HAP-1 (cell line): ENCODE measurements at regions not wholly inside any gene's neighbourhood (a gene's known extent, or its start where the extent isn't known, plus 50 kb on each side); places are given as distances from the start of the nearest gene placed in this dataset.

Experiments used
- DNase-seq, 2 experiments: peaks; one replicate each; pipeline ENCODE4 v3.0.0-alpha.2; 2016 to 2020; ENCODE audit warnings: low spot score in 2 of 2
- H3K27me3 ChIP-seq: fragments of 250-450 bp; sonication (Bioruptor Pico); 2 replicates; pipeline ENCODE4 v1.5.1; 2020; ENCODE audit warnings: low read depth, mild to moderate bottlenecking, moderate library complexity
- H3K36me3 ChIP-seq: fragments of 250-450 bp; sonication (Bioruptor Pico); replicated peaks from 2 replicates; pipeline ENCODE4 v1.5.1; 2020; ENCODE audit warnings: mild to moderate bottlenecking
- H3K4me1 ChIP-seq: fragments of 250-450 bp; sonication (Bioruptor Pico); 2 replicates; pipeline ENCODE4 v1.5.1; 2020; ENCODE audit warnings: mild to moderate bottlenecking
- H3K4me3 ChIP-seq: fragments of 250-450 bp; sonication (Bioruptor Pico); 2 replicates; pipeline ENCODE4 v1.5.1; 2020; ENCODE audit warnings: mild to moderate bottlenecking, moderate library complexity
- H3K9me3 ChIP-seq: fragments of 250-450 bp; sonication (Bioruptor Pico); 2 replicates; pipeline ENCODE4 v1.5.1; 2020; ENCODE audit warnings: mild to moderate bottlenecking, moderate library complexity
- in situ Hi-C: fragments of 300-500 bp; cut with MboI; formaldehyde crosslinking; loops from 3 replicates; pipeline ENCODE4 v1.14.3; 2020; ENCODE audit warnings: low sequenced_read_pairs, inconsistent platforms, mixed read lengths

DNA sequence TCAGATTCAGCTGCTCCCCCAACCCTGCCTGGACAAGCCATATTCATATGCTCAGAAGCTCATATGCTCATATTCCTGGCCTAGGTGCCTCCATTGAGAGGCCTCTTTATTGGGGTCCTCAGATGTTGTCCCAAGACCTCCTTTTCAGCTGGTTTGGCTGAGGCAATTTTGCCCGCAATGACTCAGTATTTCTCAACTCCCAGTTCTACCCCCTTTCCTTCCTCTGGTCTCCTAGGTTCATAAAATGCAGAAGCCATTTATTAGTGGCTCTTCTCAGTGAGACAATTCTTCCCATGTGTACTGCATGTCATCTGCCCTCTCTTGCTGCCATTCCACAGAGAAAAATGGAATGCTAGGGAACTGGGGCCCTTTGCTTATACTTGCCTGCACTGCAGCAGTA, 110.7 kb downstream of the INHBA start:
- no peaks in the 10 kb centered on the region for H3K36me3 ChIP-seq
- no peaks in the 10 kb centered on the region for H3K27me3 ChIP-seq
- no peak overlapping the region for H3K4me3 ChIP-seq
- in situ Hi-C loops: no loop called here
- H3K9me3 ChIP-seq: no peaks in the 10 kb centered on the region
- no peak for DNase-seq
- no peaks in the 10 kb centered on the region for H3K4me1 ChIP-seq

DNA sequence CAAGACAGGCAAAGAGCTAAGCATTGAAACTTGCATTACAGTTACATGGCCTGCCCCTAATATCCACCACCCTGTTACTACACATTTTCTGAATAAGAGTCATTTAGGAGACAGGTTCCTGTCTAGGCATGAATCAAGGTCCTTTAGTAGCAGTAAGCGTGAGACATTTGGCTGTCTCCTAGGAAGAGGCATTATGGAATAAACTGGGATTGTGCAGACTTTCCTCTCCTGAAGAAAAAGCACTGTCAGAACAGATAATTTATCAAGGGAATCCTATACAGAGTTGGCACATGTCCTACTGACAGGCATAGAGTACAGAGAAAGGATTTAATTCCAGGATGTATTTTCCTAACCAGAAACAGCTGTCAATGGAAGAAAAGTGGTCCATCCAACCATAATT, 111.9 kb downstream of the INHBA start:
- Histone ChIP-seq H3K4me1 (no peaks in the 10 kb centered on the region), H3K36me3 (no peaks in the 10 kb centered on the region), H3K9me3 (no peaks in the 10 kb centered on the region), H3K4me3 (no peak overlapping the region), H3K27me3 (no peaks in the 10 kb centered on the region)
- in situ Hi-C loops: no loop called here
- no peak for DNase-seq

GRCh38 chr7:41588341-41588740, 114.5 kb downstream of the INHBA start:
- in situ Hi-C loops: no loop called here

DNA sequence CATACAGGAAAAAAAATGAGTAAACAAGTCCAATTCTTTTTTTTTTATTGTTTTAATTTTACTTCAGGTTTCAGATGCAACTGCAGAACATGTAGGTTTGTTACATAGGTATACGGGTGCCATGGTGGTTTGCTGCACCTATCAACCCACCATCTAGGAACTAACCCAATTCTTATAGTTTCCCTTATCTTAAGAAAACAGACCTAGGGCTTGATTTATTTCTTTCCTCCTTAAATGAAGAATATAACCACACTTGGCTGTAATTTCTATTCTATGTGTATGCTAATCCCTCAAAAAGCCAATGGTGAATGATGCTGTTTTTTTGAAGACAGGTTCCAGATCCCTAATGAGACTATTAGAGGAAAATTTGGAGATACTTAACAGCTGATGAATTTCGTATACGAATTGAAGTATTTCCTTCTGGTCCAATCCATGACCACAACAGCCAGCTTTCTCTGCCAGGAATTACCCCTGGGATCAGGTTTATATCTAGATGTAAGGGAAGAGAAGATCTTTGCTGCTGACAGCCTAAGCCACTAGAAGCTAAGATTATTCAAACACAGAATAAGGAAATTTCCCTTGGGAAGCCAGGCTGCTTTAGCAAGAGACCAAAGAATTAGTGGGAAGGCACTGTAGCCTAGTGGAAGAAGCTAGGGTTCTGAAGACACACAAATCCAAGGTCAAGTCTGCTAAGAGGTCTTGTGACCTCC, 115.8 kb downstream of the INHBA start:
- Histone ChIP-seq H3K4me1 (no peaks in the 10 kb centered on the region), H3K27me3 (no peaks in the 10 kb centered on the region), H3K36me3 (no peaks in the 10 kb centered on the region), H3K4me3 (no peak overlapping the region), H3K9me3 (no peaks in the 10 kb centered on the region)
- no peak for DNase-seq
- in situ Hi-C loops: no loop called here

More at GRCh38 chr7:41588341-41588740, 114.5 kb downstream of the INHBA start:
- Histone ChIP-seq H3K9me3 (no peaks in the 10 kb centered on the region), H3K4me1 (no peaks in the 10 kb centered on the region), H3K27me3 (no peaks in the 10 kb centered on the region), H3K4me3 (no peak overlapping the region), H3K36me3 (no peaks in the 10 kb centered on the region)
- DNase-seq: no peak

DNA sequence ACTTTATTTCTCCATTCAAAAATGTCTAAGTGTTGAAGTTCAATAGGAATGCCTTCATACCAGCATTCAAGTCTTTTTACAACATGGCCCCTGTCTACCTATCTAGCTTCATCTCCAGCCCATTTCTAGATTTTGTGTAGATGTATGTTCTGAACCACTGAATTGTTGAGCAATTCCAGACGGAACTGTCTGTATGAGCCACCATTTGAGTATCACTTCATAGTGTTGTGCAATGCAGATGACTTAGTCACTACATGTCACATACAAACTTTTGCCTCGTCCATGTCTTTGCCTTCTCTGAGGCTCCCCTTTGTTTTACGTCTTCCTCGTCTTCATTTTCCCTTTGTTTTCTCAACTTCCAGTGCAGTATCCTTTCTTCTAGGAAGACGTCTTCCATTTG, 118.1 kb downstream of the INHBA start:
- Histone ChIP-seq H3K4me1 (no peaks in the 10 kb centered on the region), H3K27me3 (no peaks in the 10 kb centered on the region), H3K9me3 (no peaks in the 10 kb centered on the region), H3K36me3 (no peaks in the 10 kb centered on the region), H3K4me3 (no peak overlapping the region)
- DNase-seq: no peak
- in situ Hi-C loops: no loop called here

DNA sequence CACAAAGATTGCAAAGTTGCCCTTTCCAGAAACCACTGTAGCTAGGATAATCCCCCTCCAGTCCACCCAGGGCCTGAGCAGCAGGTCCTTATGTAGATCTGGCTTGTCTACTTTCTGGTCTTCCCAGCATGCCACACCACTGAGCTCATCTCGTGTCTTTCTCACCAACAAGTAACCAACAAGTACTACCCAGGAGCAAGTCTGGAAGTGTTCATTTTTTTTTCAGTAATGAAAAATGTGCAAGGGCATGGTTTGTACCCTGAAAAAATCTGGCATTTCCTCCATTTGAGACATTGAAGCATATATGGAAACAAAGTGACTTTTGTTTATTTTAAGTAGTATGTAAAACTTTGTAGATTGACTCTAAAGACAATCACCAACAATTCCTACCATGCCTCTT, 120.8 kb downstream of the INHBA start:
- Histone ChIP-seq H3K27me3 (no peaks in the 10 kb centered on the region), H3K4me3 (no peak overlapping the region), H3K36me3 (no peaks in the 10 kb centered on the region), H3K4me1 (no peaks in the 10 kb centered on the region), H3K9me3 (no peaks in the 10 kb centered on the region)
- DNase-seq: no peak
- in situ Hi-C loops: no loop called here

- Histone ChIP-seq H3K27me3 (no peaks in the 10 kb centered on the region), H3K4me1 (no peaks in the 10 kb centered on the region), H3K9me3 (no peaks in the 10 kb centered on the region), H3K4me3 (no peak overlapping the region), H3K36me3 (no peaks in the 10 kb centered on the region)
- DNase-seq: no peak
- in situ Hi-C loops: no loop called here
These were observed 121.8 kb downstream of the INHBA start for GRCh38 chr7:41581041-41581440.

- Histone ChIP-seq H3K4me3 (no peak overlapping the region), H3K9me3 (no peaks in the 10 kb centered on the region), H3K36me3 (no peaks in the 10 kb centered on the region), H3K27me3 (no peaks in the 10 kb centered on the region), H3K4me1 (no peaks in the 10 kb centered on the region)
- in situ Hi-C loops: no loop called here
- no peak for DNase-seq
These were observed 122.6 kb downstream of the INHBA start for GRCh38 chr7:41579961-41580935.

GRCh38 chr7:41578700-41579099, 124.2 kb downstream of the INHBA start:
- in situ Hi-C loops: no loop called here
- Histone ChIP-seq H3K27me3 (no peaks in the 10 kb centered on the region), H3K4me1 (no peaks in the 10 kb centered on the region), H3K9me3 (no peaks in the 10 kb centered on the region), H3K4me3 (no peak overlapping the region), H3K36me3 (no peaks in the 10 kb centered on the region)
- DNase-seq: no peak

GRCh38 chr7:41576166-41576565, 126.7 kb downstream of the INHBA start:
- no peaks in the 10 kb centered on the region for H3K9me3 ChIP-seq
- H3K4me1 ChIP-seq: no peaks in the 10 kb centered on the region
- DNase-seq: no peak
- H3K36me3 ChIP-seq: no peaks in the 10 kb centered on the region
- no peak overlapping the region for H3K4me3 ChIP-seq
- in situ Hi-C loops: no loop called here
- H3K27me3 ChIP-seq: no peaks in the 10 kb centered on the region

- H3K36me3 ChIP-seq: no peaks in the 10 kb centered on the region
- in situ Hi-C loops: no loop called here
These were observed 128.5 kb downstream of the INHBA start for GRCh38 chr7:41574377-41574776.

GRCh38 chr7:41573862-41574261, 129.0 kb downstream of the INHBA start:
- no peak for DNase-seq
- Histone ChIP-seq H3K9me3 (no peaks in the 10 kb centered on the region), H3K27me3 (no peaks in the 10 kb centered on the region), H3K4me3 (no peak overlapping the region), H3K36me3 (no peaks in the 10 kb centered on the region), H3K4me1 (no peaks in the 10 kb centered on the region)
- in situ Hi-C loops: no loop called here

More at GRCh38 chr7:41574377-41574776, 128.5 kb downstream of the INHBA start:
- Histone ChIP-seq H3K9me3 (no peaks in the 10 kb centered on the region), H3K27me3 (no peaks in the 10 kb centered on the region), H3K4me1 (no peaks in the 10 kb centered on the region), H3K4me3 (no peak overlapping the region)
- DNase-seq: no peak

- in situ Hi-C loops: no loop called here
- DNase-seq: no peak
- no peaks in the 10 kb centered on the region for H3K36me3 ChIP-seq
- no peaks in the 10 kb centered on the region for H3K4me1 ChIP-seq
- H3K4me3 ChIP-seq: no peak overlapping the region
- H3K27me3 ChIP-seq: no peaks in the 10 kb centered on the region
- H3K9me3 ChIP-seq: no peaks in the 10 kb centered on the region
These were observed 129.4 kb downstream of the INHBA start for GRCh38 chr7:41573443-41573842.

DNA sequence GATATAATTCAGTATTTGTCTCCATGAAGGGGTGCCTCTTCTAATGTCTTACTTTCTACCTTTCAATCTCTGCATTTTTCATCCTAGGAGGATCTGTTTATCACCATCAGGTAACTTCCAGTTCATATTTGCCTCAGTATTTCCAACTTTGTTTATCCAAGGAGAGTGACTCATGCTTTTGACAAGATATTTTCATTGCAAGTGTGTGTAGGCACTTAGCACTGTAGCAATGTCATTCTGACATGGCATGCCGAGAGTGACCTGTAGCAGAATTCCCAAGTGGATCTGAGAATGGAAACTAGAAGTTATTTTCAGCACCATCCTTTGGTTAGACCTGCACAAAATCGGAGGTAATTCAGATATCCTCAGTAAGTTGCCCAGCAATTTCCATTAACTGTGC, 129.9 kb downstream of the INHBA start:
- in situ Hi-C loops: no loop called here
- no peaks in the 10 kb centered on the region for H3K4me1 ChIP-seq
- H3K36me3 ChIP-seq: no peaks in the 10 kb centered on the region
- no peaks in the 10 kb centered on the region for H3K9me3 ChIP-seq
- no peak for DNase-seq
- H3K4me3 ChIP-seq: no peak overlapping the region
- H3K27me3 ChIP-seq: no peaks in the 10 kb centered on the region
